Caco-2 (cell line): ENCODE measurements at regions not wholly inside any gene's neighbourhood (a gene's known extent, or its start where the extent isn't known, plus 50 kb on each side); places are given as distances from the start of the nearest gene placed in this dataset.

ENCODE experiments used
- BruUV-seq: library from RNA; stranded (reverse); fragments of 400-500 nt; replicated peaks from 2 replicates; lab custom pipeline; 2021; lab: Mats Ljungman, UMichigan
- CTCF ChIA-PET: fragments of 300-600 bp; sonication (Branson Sonifier 250); formaldehyde crosslinking; loops from one replicate; lab custom pipeline; 2022; ENCODE audit warnings: antibody characterized with exemption; lab: Charles Lee
- POLR2A ChIA-PET: fragments of 300-600 bp; sonication (Branson Sonifier 250); formaldehyde crosslinking; loops from one replicate; lab custom pipeline; 2022; ENCODE audit warnings: antibody characterized with exemption; lab: Charles Lee
- DNase-seq, 2 experiments: peaks; one replicate each; pipeline versions ENCODE4 v3.0.0 to v3.0.0-alpha.2; 2020 to 2022
- H3K27me3 ChIP-seq: replicated peaks from 2 replicates; pipeline ENCODE4 v1.6.0; 2011; ENCODE audit warnings: low read length; ENCODE audit not compliant: control insufficient read depth, insufficient read depth
- H3K36me3 ChIP-seq: 2 replicates; pipeline ENCODE4 v1.5.1; 2011; ENCODE audit warnings: low read length; ENCODE audit not compliant: control insufficient read depth, insufficient read depth
- H3K4me1 ChIP-seq: fragments of 250-450 bp; sonication (Bioruptor Pico); 2 replicates; pipeline ENCODE4 v1.5.1; 2020; ENCODE audit warnings: mild to moderate bottlenecking
- H3K4me3 ChIP-seq: 2 replicates; pipeline ENCODE4 v1.5.1; 2011; ENCODE audit warnings: low read depth, mild to moderate bottlenecking, control low read depth, low read length
- H3K9me3 ChIP-seq: fragments of 250-450 bp; sonication (Bioruptor Pico); 2 replicates; pipeline ENCODE4 v1.5.1; 2020; ENCODE audit warnings: mild to moderate bottlenecking, moderate library complexity
- H3K27ac Mint-ChIP-seq: one replicate; pipeline ENCODE4 v1.8.0; 2022; ENCODE audit warnings: mixed read lengths; ENCODE audit not compliant: unreplicated experiment
- H3K27me3 Mint-ChIP-seq: one replicate; pipeline ENCODE4 v1.8.0; 2022; ENCODE audit warnings: mixed read lengths; ENCODE audit not compliant: insufficient read depth, unreplicated experiment
- H3K36me3 Mint-ChIP-seq: one replicate; pipeline ENCODE4 v1.8.0; 2022; ENCODE audit warnings: mild to moderate bottlenecking, mixed read lengths; ENCODE audit not compliant: insufficient read depth, unreplicated experiment
- H3K4me1 Mint-ChIP-seq: one replicate; pipeline ENCODE4 v1.8.0; 2022; ENCODE audit warnings: low read depth, mixed read lengths; ENCODE audit not compliant: unreplicated experiment
- H3K4me3 Mint-ChIP-seq: one replicate; pipeline ENCODE4 v1.8.0; 2022; ENCODE audit warnings: mild to moderate bottlenecking, moderate library complexity, mixed read lengths; ENCODE audit not compliant: unreplicated experiment
- H3K9me3 Mint-ChIP-seq: one replicate; pipeline ENCODE4 v1.8.0; 2022; ENCODE audit warnings: mixed read lengths; ENCODE audit not compliant: unreplicated experiment
- CTCF ChIP-seq, 2 experiments: fragments of 200-600 bp in 1 of 2; IDR thresholded peaks; 1 replicate in 1 of 2; 2 replicates in 1 of 2; pipeline versions ENCODE4 v1.5.1 to v1.8.0; 2011 to 2022; ENCODE audit warnings: antibody characterized with exemption in 1 of 2, control low read depth in 1 of 2, inconsistent platforms in 1 of 2, low read depth in 1 of 2, low read length in 1 of 2, mild to moderate bottlenecking in 1 of 2, moderate library complexity in 1 of 2; ENCODE audit not compliant: insufficient read depth in 1 of 2, severe bottlenecking in 1 of 2, unreplicated experiment in 1 of 2
- intact Hi-C: fragments of 100-400 bp; cut with micrococcal nuclease; formaldehyde crosslinking; loops from one replicate; pipeline ENCODE4 v1.10.0; 2022; ENCODE audit not compliant: unreplicated experiment

DNA sequence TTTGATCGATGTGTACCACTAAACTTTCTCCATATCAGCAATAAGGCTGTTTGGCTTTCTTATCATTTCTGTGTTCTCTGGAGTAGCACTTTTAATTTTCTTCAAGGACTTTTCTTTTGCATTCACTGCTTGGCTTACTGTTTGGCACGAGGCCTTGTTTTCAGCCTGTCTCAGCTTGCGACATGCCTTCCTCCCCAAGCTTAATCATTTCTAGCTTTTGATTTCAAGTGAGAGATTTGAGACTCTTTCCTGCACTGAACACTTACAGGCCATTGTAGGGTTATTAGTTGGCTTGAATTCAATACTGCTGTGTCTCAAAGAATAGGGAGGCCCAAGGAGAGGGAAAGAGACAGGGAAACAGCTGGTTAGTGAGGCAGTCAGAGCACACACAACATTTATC is 120.6 kb upstream of the KCND3 start:
- H3K27me3 ChIP-seq, result no peaks in the 10 kb centered on the region
- Mint-ChIP-seq H3K9me3 (no peaks in the 10 kb centered on the region), H3K27me3 (peaks cover 9% of the 10 kb centered on the region), H3K4me3 (no peak overlapping the region), H3K27ac (no peak overlapping the region), H3K36me3 (no peaks in the 10 kb centered on the region), H3K4me1 (no peaks in the 10 kb centered on the region)
- H3K4me3 ChIP-seq, result no peak overlapping the region
- no peak for TF ChIP-seq CTCF (IDR thresholded peaks at IDR 0.05; ENCODE audit: insufficient read depth in 1 of 2, low read depth in 1 of 2, low read length in 1 of 2, severe bottlenecking in 1 of 2, unreplicated experiment in 1 of 2)
- ChIA-PET CTCF (no interaction called here), POLR2A (no interaction called here)
- intact Hi-C loops, result no loop called here
- H3K4me1 ChIP-seq, result no peaks in the 10 kb centered on the region
- no peaks in the 10 kb centered on the region for H3K9me3 ChIP-seq
- no TSS peak for BruUV-seq
- DNase-seq, result no peak
- H3K36me3 ChIP-seq, result no peaks in the 10 kb centered on the region

DNA sequence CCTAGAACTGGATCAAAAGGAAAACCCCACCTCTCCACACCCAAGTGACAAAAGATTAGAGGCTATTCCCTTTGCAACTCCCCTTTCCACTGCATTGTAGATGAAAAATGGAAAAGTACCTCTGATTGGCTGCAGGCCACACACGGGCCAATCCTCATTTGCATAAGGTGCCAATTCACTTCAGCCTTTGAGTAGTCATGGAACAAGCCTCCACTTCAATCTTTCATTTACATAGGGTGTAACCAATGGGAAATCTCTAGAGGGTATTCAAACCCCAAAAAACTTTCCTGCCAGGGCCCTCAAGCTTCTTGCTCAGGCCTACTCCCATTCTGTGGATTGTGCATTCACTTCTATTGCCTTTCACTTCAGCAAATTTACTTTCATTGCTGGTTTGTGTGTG is 122.3 kb upstream of the KCND3 start:
- Mint-ChIP-seq H3K9me3 (no peaks in the 10 kb centered on the region), H3K36me3 (no peaks in the 10 kb centered on the region), H3K4me1 (no peaks in the 10 kb centered on the region), H3K27ac (no peak overlapping the region), H3K27me3 (peaks cover 2% of the 10 kb centered on the region), H3K4me3 (no peak overlapping the region)
- no peak for DNase-seq
- intact Hi-C loops, result no loop called here
- TF ChIP-seq CTCF (IDR thresholded peaks at IDR 0.05; ENCODE audit: insufficient read depth in 1 of 2, low read depth in 1 of 2, low read length in 1 of 2, severe bottlenecking in 1 of 2, unreplicated experiment in 1 of 2), result no peak
- ChIA-PET POLR2A (no interaction called here), CTCF (no interaction called here)
- H3K36me3 ChIP-seq, result no peaks in the 10 kb centered on the region
- H3K27me3 ChIP-seq, result no peaks in the 10 kb centered on the region
- no peaks in the 10 kb centered on the region for H3K9me3 ChIP-seq
- BruUV-seq, result no TSS peak
- H3K4me3 ChIP-seq, result no peak overlapping the region
- H3K4me1 ChIP-seq, result no peaks in the 10 kb centered on the region

- no TSS peak for BruUV-seq
- Mint-ChIP-seq H3K4me1 (no peaks in the 10 kb centered on the region), H3K27me3 (peaks cover 2% of the 10 kb centered on the region), H3K4me3 (no peak overlapping the region), H3K27ac (no peak overlapping the region), H3K9me3 (no peaks in the 10 kb centered on the region), H3K36me3 (no peaks in the 10 kb centered on the region)
- Histone ChIP-seq H3K4me1 (no peaks in the 10 kb centered on the region), H3K36me3 (no peaks in the 10 kb centered on the region), H3K4me3 (no peak overlapping the region), H3K9me3 (no peaks in the 10 kb centered on the region), H3K27me3 (no peaks in the 10 kb centered on the region)
- ChIA-PET CTCF (no interaction called here), POLR2A (no interaction called here)
- TF ChIP-seq CTCF (IDR thresholded peaks at IDR 0.05; ENCODE audit: insufficient read depth in 1 of 2, low read depth in 1 of 2, low read length in 1 of 2, severe bottlenecking in 1 of 2, unreplicated experiment in 1 of 2), result no peak
- intact Hi-C loops, result no loop called here
- no peak for DNase-seq
These were observed 125.1 kb upstream of the KCND3 start for GRCh38 chr1:112114540-112114939.
